WTC11 (cell line): ENCODE measurements at regions not wholly inside any gene's neighbourhood (a gene's known extent, or its start where the extent isn't known, plus 50 kb on each side); places are given as distances from the start of the nearest gene placed in this dataset.

Experiments
- ATAC-seq: fragments of 200-7000 bp; cut with Tn5 transposase; 2 replicates; pipeline ENCODE4 v1.10.0; 2021; ENCODE audit warnings: mild to moderate bottlenecking, moderate library complexity
- CTCF ChIA-PET: fragments of 300-600 bp; sonication (Branson Sonifier 250); formaldehyde crosslinking; loops from one replicate; lab custom pipeline; 2021; ENCODE audit warnings: antibody characterized with exemption; lab: Charles Lee
- POLR2A ChIA-PET: fragments of 350-600 bp; sonication (Branson Sonifier 250); formaldehyde crosslinking; loops from one replicate; lab custom pipeline; 2021; ENCODE audit warnings: antibody characterized with exemption; lab: Charles Lee
- DNase-seq: peaks from one replicate; pipeline ENCODE4 v3.0.0; 2021; ENCODE audit warnings: low spot score
- H3K27ac Mint-ChIP-seq: 2 replicates; pipeline ENCODE4 v1.8.0; 2021; ENCODE audit warnings: mixed read lengths
- H3K27me3 Mint-ChIP-seq: 2 replicates; pipeline ENCODE4 v1.8.0; 2021; ENCODE audit warnings: low read depth, mild to moderate bottlenecking, moderate library complexity, mixed read lengths
- H3K36me3 Mint-ChIP-seq: 2 replicates; pipeline ENCODE4 v1.8.0; 2021; ENCODE audit warnings: mixed read lengths
- H3K4me1 Mint-ChIP-seq: 2 replicates; pipeline ENCODE4 v1.8.0; 2022; ENCODE audit warnings: mixed read lengths
- H3K4me3 Mint-ChIP-seq: 2 replicates; pipeline ENCODE4 v1.8.0; 2021; ENCODE audit warnings: mild to moderate bottlenecking, moderate library complexity, mixed read lengths
- H3K9me3 Mint-ChIP-seq: 2 replicates; pipeline ENCODE4 v1.8.0; 2021; ENCODE audit warnings: mixed read lengths
- ATF1 ChIP-seq: sonication (generic); formaldehyde crosslinking; IDR thresholded peaks from 2 replicates; pipeline ENCODE4 v1.8.1; 2023; ENCODE audit warnings: mild to moderate bottlenecking, moderate library complexity, missing genetic modification reagents
- CBFB ChIP-seq: sonication (generic); formaldehyde crosslinking; IDR thresholded peaks from 2 replicates; pipeline ENCODE4 v1.8.1; 2022; ENCODE audit warnings: mild to moderate bottlenecking, low read depth, missing genetic modification reagents
- ELF4 ChIP-seq: sonication (generic); formaldehyde crosslinking; IDR thresholded peaks from 2 replicates; pipeline ENCODE4 v1.8.1; 2022; ENCODE audit warnings: low read depth, mild to moderate bottlenecking, moderate library complexity, missing genetic modification reagents
- ESRRA ChIP-seq: sonication (generic); formaldehyde crosslinking; IDR thresholded peaks from 2 replicates; pipeline ENCODE4 v1.8.1; 2022; ENCODE audit warnings: mild to moderate bottlenecking, missing genetic modification reagents, borderline replicate concordance
- FOXJ3 ChIP-seq: sonication (generic); formaldehyde crosslinking; IDR thresholded peaks from 2 replicates; pipeline ENCODE4 v1.9.0; 2021; ENCODE audit warnings: missing genetic modification reagents, mild to moderate bottlenecking, borderline replicate concordance
- FOXK1 ChIP-seq: sonication (generic); formaldehyde crosslinking; IDR thresholded peaks from 2 replicates; pipeline ENCODE4 v1.8.0; 2022; ENCODE audit warnings: mild to moderate bottlenecking, moderate library complexity, missing genetic modification reagents
- GABPB1 ChIP-seq: sonication (generic); formaldehyde crosslinking; IDR thresholded peaks from 2 replicates; pipeline ENCODE4 v1.8.1; 2023; ENCODE audit warnings: mild to moderate bottlenecking, missing genetic modification reagents
- HMGA2 ChIP-seq: fragments of 250-450 bp; sonication (Bioruptor Pico); IDR thresholded peaks from 2 replicates; pipeline ENCODE4 v1.4.0; 2021; ENCODE audit warnings: mild to moderate bottlenecking, moderate library complexity
- JAZF1 ChIP-seq: fragments of 250-450 bp; sonication (Bioruptor Pico); IDR thresholded peaks from 2 replicates; pipeline ENCODE4 v1.9.0; 2021; ENCODE audit warnings: moderate library complexity, mild to moderate bottlenecking, inconsistent platforms
- MXD4 ChIP-seq: fragments of 250-450 bp; sonication (Bioruptor Pico); IDR thresholded peaks from 2 replicates; pipeline ENCODE4 v1.8.0; 2021; ENCODE audit warnings: mild to moderate bottlenecking, moderate library complexity, borderline replicate concordance
- MYBL2 ChIP-seq: sonication (generic); formaldehyde crosslinking; IDR thresholded peaks from 2 replicates; pipeline ENCODE4 v1.8.1; 2023; ENCODE audit warnings: mild to moderate bottlenecking, moderate library complexity, missing genetic modification reagents
- NFATC4 ChIP-seq: fragments of 250-450 bp; sonication (Bioruptor Pico); IDR thresholded peaks from 2 replicates; pipeline ENCODE4 v1.9.0; 2021; ENCODE audit warnings: mild to moderate bottlenecking
- NFE2L1 ChIP-seq: sonication (generic); formaldehyde crosslinking; IDR thresholded peaks from 2 replicates; pipeline ENCODE4 v1.8.1; 2023; ENCODE audit warnings: missing genetic modification reagents
- NR1H2 ChIP-seq: sonication (generic); formaldehyde crosslinking; IDR thresholded peaks from 2 replicates; pipeline ENCODE4 v1.9.0; 2021; ENCODE audit warnings: mild to moderate bottlenecking, moderate library complexity, missing genetic modification reagents
- SMAD3 ChIP-seq: sonication (generic); formaldehyde crosslinking; IDR thresholded peaks from 2 replicates; pipeline ENCODE4 v1.8.0; 2022; ENCODE audit warnings: missing genetic modification reagents, mild to moderate bottlenecking, borderline replicate concordance
- SMAD4 ChIP-seq: sonication (generic); formaldehyde crosslinking; IDR thresholded peaks from 2 replicates; pipeline ENCODE4 v1.8.0; 2022; ENCODE audit warnings: mild to moderate bottlenecking, missing genetic modification reagents
- STAT6 ChIP-seq: sonication (generic); formaldehyde crosslinking; conservative IDR thresholded peaks from 2 replicates; pipeline ENCODE4 v1.8.1; 2023; ENCODE audit warnings: mild to moderate bottlenecking, low read depth, missing genetic modification reagents, moderate library complexity
- TCF7 ChIP-seq: sonication (generic); formaldehyde crosslinking; IDR thresholded peaks from 2 replicates; pipeline ENCODE4 v1.8.0; 2022; ENCODE audit warnings: mild to moderate bottlenecking, low read depth, missing genetic modification reagents, moderate library complexity
- TEAD1 ChIP-seq: sonication (generic); formaldehyde crosslinking; IDR thresholded peaks from 2 replicates; pipeline ENCODE4 v1.8.0; 2022; ENCODE audit warnings: mild to moderate bottlenecking, missing genetic modification reagents
- TP53 ChIP-seq: sonication (generic); formaldehyde crosslinking; IDR thresholded peaks from 2 replicates; pipeline ENCODE4 v1.8.1; 2023; ENCODE audit warnings: mild to moderate bottlenecking, missing genetic modification reagents
- ZBTB21 ChIP-seq: sonication (generic); formaldehyde crosslinking; IDR thresholded peaks from 2 replicates; pipeline ENCODE4 v1.8.1; 2023; ENCODE audit warnings: mild to moderate bottlenecking, missing genetic modification reagents, borderline replicate concordance
- ZNF219 ChIP-seq: sonication (generic); formaldehyde crosslinking; IDR thresholded peaks from 2 replicates; pipeline ENCODE4 v1.8.0; 2023; ENCODE audit warnings: missing genetic modification reagents, mild to moderate bottlenecking, borderline replicate concordance
- ZNF317 ChIP-seq: sonication (generic); formaldehyde crosslinking; IDR thresholded peaks from 2 replicates; pipeline ENCODE4 v1.8.1; 2023; ENCODE audit warnings: low read depth, mild to moderate bottlenecking, moderate library complexity, missing genetic modification reagents, borderline replicate concordance
- ZNF671 ChIP-seq: fragments of 250-450 bp; sonication (Bioruptor Pico); IDR thresholded peaks from 2 replicates; pipeline ENCODE4 v1.8.0; 2021; ENCODE audit warnings: mild to moderate bottlenecking
- TF ChIP-seq, protein P1 (sequence below): fragments of 200-600 bp; IDR thresholded peaks from 2 replicates; pipeline ENCODE4 v1.8.0; 2022; ENCODE audit warnings: antibody characterized with exemption
- TF ChIP-seq, protein P2 (sequence below): fragments of 250-450 bp; sonication (Bioruptor Pico); conservative IDR thresholded peaks from 2 replicates; pipeline ENCODE4 v1.9.0; 2021; ENCODE audit warnings: mild to moderate bottlenecking
- TF ChIP-seq, protein P3 (sequence below): sonication (generic); formaldehyde crosslinking; conservative IDR thresholded peaks from 2 replicates; pipeline ENCODE4 v1.8.1; 2022; ENCODE audit warnings: mild to moderate bottlenecking, missing genetic modification reagents

DNA sequence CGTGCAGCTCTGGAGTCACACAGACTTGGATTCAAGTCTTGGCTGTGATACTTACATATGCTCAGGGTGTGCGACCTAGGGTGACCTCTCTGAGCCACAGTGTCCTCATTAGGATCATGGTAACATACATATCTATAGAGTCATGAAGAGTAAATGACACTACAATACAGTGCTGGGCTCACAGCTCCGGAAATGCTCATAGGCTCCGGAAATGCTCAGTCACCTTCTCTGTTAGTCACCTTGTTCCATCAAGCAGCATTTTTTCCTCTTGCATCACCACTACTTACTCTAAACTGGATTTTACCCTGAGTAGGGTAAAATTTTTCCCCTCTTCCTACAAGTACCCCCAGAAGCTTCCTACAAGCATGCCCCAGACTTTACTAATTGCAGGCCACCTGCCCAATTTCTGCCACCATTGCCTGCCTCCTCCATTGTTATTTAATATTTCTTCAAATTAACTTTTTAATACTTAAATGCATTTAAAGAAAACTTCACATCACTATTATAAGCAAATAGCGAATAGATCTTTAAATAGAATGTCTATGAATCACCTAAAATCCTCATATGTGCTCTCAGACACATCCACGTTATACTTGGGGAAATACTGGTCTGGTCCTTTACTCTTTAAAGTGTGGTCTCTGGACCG is 147.6 kb upstream of the SPRY4 start (continued):
- TF ChIP-seq STAT6 (CRISPR knock-in tag) (no peak), ZNF317 (CRISPR knock-in tag) (no peak), MXD4 (CRISPR knock-in tag) (no peak), NFATC4 (no peak), ATF1 (CRISPR knock-in tag) (no peak), ELF4 (CRISPR knock-in tag) (no peak), NR1H2 (no peak), ZNF219 (CRISPR knock-in tag) (no peak), ZNF671 (CRISPR knock-in tag) (no peak), NFE2L1 (CRISPR knock-in tag) (no peak), TP53 (CRISPR knock-in tag) (no peak)
- TF ChIP-seq, protein P1, sequence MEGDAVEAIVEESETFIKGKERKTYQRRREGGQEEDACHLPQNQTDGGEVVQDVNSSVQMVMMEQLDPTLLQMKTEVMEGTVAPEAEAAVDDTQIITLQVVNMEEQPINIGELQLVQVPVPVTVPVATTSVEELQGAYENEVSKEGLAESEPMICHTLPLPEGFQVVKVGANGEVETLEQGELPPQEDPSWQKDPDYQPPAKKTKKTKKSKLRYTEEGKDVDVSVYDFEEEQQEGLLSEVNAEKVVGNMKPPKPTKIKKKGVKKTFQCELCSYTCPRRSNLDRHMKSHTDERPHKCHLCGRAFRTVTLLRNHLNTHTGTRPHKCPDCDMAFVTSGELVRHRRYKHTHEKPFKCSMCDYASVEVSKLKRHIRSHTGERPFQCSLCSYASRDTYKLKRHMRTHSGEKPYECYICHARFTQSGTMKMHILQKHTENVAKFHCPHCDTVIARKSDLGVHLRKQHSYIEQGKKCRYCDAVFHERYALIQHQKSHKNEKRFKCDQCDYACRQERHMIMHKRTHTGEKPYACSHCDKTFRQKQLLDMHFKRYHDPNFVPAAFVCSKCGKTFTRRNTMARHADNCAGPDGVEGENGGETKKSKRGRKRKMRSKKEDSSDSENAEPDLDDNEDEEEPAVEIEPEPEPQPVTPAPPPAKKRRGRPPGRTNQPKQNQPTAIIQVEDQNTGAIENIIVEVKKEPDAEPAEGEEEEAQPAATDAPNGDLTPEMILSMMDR = no peak
- TF ChIP-seq, protein P2, sequence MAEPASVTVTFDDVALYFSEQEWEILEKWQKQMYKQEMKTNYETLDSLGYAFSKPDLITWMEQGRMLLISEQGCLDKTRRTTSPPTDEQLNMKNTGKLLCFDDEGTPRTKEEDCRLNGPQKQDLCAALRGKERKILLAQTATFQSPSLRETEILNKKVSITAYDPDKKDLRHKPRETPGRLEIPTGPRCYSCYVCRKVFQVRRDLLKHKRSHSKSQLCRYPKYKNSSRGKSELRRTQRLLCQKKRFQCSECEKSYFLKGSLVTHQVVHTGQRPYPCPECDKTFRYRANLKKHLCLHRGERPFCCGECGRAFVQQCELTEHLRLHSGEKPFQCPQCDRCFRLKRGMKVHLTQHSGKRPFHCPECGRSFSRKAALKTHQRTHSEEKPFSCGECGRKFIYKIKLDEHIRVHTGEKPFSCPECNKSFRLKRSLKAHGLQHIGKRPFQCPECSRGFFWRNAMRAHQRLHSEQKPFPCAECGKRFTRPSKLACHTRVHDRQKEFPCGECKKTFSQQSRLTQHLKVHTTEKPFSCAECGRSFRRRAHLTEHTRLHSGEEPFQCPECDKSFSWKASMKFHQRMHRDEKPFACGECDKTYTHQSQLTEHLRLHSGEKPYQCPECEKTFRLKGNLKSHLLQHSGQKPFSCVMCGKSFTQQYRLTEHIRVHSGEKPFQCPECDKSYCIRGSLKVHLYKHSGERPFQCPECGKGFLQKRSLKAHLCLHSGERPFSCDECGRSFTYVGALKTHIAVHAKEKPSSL = no peak

DNA sequence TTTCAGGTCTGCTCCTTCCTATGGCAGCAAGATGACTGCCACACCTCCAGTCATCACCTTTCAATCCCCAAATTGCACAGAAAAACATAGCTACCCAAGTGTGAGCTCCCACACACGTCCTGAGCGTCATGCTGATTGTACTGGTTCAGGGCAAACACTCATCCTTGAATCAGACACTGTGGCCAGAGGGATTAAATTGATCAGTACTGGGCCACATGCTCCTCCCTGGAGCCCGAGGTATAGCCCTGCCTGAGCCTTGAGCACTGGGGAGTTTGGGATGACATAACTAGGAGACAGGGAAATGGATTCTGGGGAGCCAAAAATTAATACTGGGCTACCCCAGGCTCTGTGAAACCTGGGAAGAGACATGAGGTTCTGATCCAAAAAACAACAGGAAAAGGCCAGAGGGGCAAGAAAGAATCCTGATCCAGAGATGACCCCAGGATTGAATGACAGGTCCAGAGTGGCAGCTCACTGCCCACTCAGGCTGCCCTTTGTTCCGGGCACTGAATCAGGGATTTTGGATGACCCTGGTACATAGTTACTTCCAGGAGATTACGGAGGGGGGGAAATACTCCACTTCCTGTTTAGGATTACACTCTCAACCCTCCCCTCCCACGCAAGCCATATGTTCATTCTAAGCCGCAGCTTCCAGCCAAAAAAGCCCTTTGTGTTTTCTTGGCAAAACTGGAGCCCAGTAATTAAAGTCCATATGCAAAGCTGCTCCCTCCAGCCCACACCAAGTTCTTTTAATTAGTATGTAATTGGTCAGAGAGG is 141.6 kb upstream of the SPRY4 start:
- Mint-ChIP-seq H3K36me3 (peaks cover 15% of the 10 kb centered on the region), H3K27me3 (no peaks in the 10 kb centered on the region; the same call in 1 of the 2 replicates), H3K27ac (no peak overlapping the region), H3K4me3 (no peak overlapping the region), H3K9me3 (peaks cover 11% of the 10 kb centered on the region), H3K4me1 (peaks cover 32% of the 10 kb centered on the region)
- ATAC-seq (no peak), DNase-seq (no peak)
- ChIA-PET CTCF (interaction anchor here (1.0 kb wide), 1 partner anchor 27 kb away, joined by 3 read pairs; no protein-coding TSS in a partner anchor), POLR2A (no interaction called here)
- no peak for TF ChIP-seq TEAD1 (CRISPR knock-in tag)
- TF ChIP-seq TCF7 (CRISPR knock-in tag) = no peak
- TF ChIP-seq CBFB = no peak
- no peak for TF ChIP-seq MYBL2 (CRISPR knock-in tag)
- no peak for TF ChIP-seq SMAD4 (CRISPR knock-in tag)
- no peak for TF ChIP-seq JAZF1
- no peak for TF ChIP-seq ZNF317 (CRISPR knock-in tag)
- no peak for TF ChIP-seq FOXJ3
- TF ChIP-seq FOXK1 (CRISPR knock-in tag) = no peak
- no peak for TF ChIP-seq GABPB1 (CRISPR knock-in tag)
- no peak for TF ChIP-seq ZBTB21 (CRISPR knock-in tag)
- no peak for TF ChIP-seq SMAD3
- no peak for TF ChIP-seq STAT6 (CRISPR knock-in tag)
- TF ChIP-seq ESRRA = no peak
- TF ChIP-seq HMGA2 (CRISPR knock-in tag) = no peak
- TF ChIP-seq, protein P3, sequence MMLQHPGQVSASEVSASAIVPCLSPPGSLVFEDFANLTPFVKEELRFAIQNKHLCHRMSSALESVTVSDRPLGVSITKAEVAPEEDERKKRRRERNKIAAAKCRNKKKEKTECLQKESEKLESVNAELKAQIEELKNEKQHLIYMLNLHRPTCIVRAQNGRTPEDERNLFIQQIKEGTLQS (CRISPR knock-in tag) = no peak
